Ovary (tissue), 3 donors: ENCODE measurements at regions not wholly inside any gene's neighbourhood (a gene's known extent, or its start where the extent isn't known, plus 50 kb on each side); places are given as distances from the start of the nearest gene placed in this dataset.

Experiments used
- CTCF ChIP-seq, 3 donors: fragments of 450-650 bp in 2 of 3; fragments of 200-600 bp in 1 of 3; IDR thresholded peaks; one replicate each; pipeline versions ENCODE4 v1.5.1 to v1.8.0; 2016 to 2022; ENCODE audit warnings: antibody characterized with exemption in 3 of 3, mild to moderate bottlenecking in 1 of 3
- POLR2A ChIP-seq: fragments of 450-650 bp; IDR thresholded peaks from one replicate; pipeline ENCODE4 v1.6.1; 2017; ENCODE audit warnings: antibody characterized with exemption, mild to moderate bottlenecking, moderate library complexity
- donor health status: DM: no; HTN: no; CAD: no.

GRCh38 chr6:25012657-25013056 is 76.9 kb upstream of the RIPOR2 start:
- no peak for TF ChIP-seq POLR2A
- TF ChIP-seq CTCF (IDR thresholded peaks at IDR 0.05): no peak
